NCI-H345 (cell line): ENCODE measurements at regions not wholly inside any gene's neighbourhood (a gene's known extent, or its start where the extent isn't known, plus 50 kb on each side); places are given as distances from the start of the nearest gene placed in this dataset.
"Not testable (repeated sequence)": the region's sequence is repeated elsewhere in the genome, so short reads cannot be mapped to it uniquely, and the experiment has no call there.

ENCODE experiments used
- DNase-seq: peaks from one replicate; lab custom pipeline; 2025; lab: John Stamatoyannopoulos, UW

GRCh38 chr11:22920939-22921565, 60.8 kb upstream of the CCDC179 start:
- DNase-seq: peak; percentile 72

- peak; percentile 71 for DNase-seq
Measured at GRCh38 chr11:22922672-22923071, 62.4 kb upstream of the CCDC179 start.

DNA sequence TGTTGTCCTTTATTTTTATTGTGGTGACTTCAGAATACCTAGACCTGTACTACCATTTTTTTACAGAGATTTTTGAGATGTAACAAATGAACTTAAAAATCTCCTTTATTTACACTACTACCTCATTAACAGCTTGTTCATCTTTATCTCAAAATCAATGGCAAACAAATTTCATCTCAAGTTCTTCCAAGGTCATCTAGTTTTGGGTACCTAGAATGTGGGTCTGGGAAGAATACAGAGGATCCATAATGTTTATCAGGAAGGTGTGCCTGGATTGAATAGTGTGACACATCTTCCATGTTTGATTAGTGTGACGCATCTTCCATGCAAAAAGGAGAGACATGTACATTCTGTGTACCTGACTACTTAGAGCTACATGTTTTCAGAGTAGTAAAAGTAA, 63.3 kb upstream of the CCDC179 start:
- DNase-seq: no peak

- DNase-seq: no peak
Measured at GRCh38 chr11:22926341-22926740, 66.1 kb upstream of the CCDC179 start.

DNA sequence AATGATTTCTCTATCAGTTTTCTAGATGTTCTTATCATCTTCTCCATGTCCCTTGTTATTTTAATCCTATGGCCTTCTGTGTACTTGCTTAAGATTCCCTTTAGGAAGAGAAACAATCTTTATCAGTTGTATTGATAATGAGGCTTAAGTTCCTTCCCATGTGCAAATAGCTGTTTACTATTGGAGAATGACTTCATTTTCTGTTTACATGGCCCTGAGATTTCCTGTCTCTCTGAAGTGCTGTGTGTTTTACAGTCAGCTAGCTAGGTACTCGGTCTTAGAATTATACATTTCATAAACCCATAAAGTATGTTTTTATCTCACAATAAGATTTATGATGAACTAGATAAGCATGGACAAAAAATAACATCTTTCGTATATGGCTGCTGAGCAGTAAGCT, 67.5 kb upstream of the CCDC179 start:
- DNase-seq: peak; percentile 15

- DNase-seq: no peak
Measured at GRCh38 chr11:22928207-22928917, 68.1 kb upstream of the CCDC179 start.

DNA sequence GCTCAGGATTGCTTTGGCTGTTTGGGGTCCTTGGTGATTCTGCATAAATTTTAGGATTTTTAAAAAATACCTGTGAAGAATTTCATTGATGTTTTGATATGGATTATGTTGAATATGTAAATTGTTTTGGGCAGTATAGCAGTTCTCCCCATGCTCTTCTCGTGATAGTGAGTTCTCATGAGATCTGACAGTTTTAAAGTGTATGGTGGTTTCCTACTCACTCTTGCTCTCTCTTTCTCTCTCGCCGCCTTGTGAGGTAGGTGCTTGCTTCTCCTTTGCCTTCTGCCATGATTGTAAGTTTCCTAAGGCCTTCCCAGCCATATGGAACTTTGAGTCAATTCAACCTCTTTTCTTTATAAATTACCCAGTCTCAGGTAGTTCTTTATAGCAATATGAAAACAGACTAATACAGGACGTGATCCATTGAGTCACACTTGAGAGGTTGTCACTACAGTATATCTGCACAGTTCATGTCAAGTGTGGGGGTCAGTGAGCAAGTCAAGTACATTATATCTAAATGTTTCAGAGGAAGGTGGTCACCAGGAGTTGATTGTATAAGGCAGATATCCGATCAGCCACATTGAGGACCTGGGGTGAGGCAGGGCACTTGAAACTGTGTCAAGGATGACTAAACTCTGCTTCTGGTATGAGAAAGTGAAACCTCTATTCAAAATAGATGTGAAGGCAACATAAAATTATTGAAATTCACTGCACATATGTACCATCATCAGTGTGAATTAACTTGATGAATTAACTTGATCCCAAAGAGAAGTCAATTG, 70.7 kb upstream of the CCDC179 start:
- no peak for DNase-seq

GRCh38 chr11:22938691-22939090, 78.4 kb upstream of the CCDC179 start:
- no peak for DNase-seq

GRCh38 chr11:22941544-22941943, 81.3 kb upstream of the CCDC179 start:
- DNase-seq: not testable (repeated sequence)

- DNase-seq: peak; percentile 19
Measured at GRCh38 chr11:22957786-22958185, 97.5 kb upstream of the CCDC179 start.

DNA sequence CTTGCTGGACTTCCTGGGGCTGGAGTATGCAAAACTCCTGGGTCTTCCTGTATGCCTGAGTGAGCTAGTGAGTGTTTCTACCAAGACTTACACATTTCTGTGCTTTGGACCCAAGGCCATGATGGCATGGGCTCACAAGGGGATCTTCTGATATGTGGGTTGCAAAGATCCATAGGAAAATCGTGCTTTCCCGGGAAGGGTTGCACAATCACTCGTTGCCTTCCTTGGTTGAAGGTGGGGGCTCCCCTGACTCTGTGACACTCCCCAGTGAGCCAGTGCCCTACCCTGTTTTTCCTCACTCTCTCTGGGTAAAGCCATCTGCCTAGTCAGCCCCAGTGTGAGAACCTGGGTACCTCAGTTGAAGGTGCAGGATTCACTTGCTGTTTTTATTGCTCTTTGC, 114.0 kb upstream of the CCDC179 start:
- no peak for DNase-seq

GRCh38 chr11:22976146-22976545, 115.9 kb upstream of the CCDC179 start:
- DNase-seq: no peak

- DNase-seq: no peak
Measured at GRCh38 chr11:22982903-22983302, 122.6 kb upstream of the CCDC179 start.

- DNase-seq: no peak
Measured at GRCh38 chr11:22984045-22984444, 123.8 kb upstream of the CCDC179 start.

- DNase-seq: no peak
Measured at GRCh38 chr11:22989371-22989770, 129.1 kb upstream of the CCDC179 start.

DNA sequence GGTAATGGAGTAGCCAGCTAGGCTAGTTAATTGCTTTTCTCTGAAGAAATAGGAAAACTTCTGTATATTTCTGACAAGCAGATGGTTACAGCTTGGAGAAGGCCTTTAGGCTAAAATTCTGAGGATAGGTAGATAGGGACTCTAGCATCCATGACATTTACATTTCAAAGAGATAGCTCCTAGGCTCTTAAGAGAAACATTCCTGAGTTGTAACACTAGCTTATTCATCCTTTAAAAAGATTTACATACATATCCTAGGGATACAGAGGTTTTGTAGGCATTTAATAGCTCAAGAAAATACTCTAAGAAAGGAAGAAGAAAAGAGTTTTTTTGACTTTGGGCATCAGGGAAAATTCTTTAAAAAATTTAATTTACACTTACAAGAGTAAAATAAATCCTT, 130.9 kb upstream of the CCDC179 start:
- DNase-seq: no peak

DNA sequence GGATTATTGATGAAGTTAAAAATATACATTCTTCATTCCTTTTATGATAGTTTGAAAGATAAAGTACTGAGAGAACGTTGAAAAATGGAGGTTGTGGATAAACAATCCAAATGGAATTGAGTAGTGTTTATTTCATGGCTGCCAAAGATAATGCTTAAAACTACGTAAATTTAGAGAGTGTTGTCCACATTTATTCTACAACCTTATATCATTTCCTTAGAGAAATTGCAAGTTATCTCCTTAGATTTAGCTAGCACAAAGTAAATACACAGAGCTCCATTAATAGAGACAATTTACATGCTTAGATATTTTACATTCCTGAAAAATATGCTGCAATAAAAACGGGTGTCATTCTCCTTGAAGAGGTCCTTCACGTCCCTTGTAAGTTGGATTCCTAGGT, 146.5 kb upstream of the CCDC179 start:
- no peak for DNase-seq

- DNase-seq: no peak
Measured at GRCh38 chr11:23010790-23011335, 150.6 kb upstream of the CCDC179 start.

DNA sequence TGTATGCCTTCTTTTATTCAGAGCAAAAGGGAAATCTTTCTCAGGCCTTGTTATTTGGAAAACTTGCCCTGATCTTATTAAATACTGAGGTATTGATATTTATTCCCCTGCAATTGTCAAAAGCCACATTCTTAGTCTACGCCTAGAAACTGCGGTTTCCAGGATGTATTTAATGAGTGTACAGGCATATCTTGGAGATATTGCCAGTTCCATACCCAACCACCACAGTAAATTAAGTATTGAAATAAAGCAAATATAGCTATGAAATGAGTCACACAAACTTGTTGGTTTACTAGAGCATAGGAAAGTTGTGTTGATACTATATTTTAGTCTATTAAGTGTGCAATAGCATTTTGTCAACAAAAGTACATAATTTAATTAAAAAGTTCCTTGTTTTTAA, 152.7 kb upstream of the CCDC179 start:
- no peak for DNase-seq

GRCh38 chr11:23013509-23013908, 153.2 kb upstream of the CCDC179 start:
- DNase-seq: no peak

GRCh38 chr11:23021287-23021863, 161.1 kb upstream of the CCDC179 start:
- DNase-seq: peak; percentile 49

DNA sequence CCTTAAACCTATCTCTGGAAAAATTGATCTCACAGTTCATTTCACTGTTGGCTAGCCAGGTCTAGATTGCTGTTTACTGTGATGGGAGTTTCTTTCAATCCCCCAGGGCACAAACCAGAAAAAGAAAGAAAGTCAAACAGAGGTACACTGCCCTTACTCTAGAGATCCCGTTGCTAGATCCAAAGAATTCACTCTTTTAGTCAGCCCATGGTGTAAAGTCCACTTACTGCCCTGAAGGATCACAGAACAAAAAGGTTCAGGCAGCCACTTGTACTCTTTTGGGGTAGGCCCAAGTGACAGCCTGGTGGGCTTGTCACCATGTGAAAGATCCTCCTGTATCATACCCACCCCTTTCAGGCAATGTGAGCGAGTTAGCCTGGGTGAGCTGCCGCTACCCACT, 162.6 kb upstream of the CCDC179 start:
- no peak for DNase-seq
